OCI-LY7 (cell line): ENCODE measurements at regions not wholly inside any gene's neighbourhood (a gene's known extent, or its start where the extent isn't known, plus 50 kb on each side); places are given as distances from the start of the nearest gene placed in this dataset.

Source experiments
- CTCF ChIP-seq: fragments of 200-600 bp; sonication (generic); conservative IDR thresholded peaks from 2 replicates; pipeline ENCODE4 v1.5.1; 2014; ENCODE audit warnings: mild to moderate bottlenecking, antibody characterized with exemption, low read length, moderate library complexity, mixed read lengths
- EZH2phosphoT487 ChIP-seq: fragments of 200-600 bp; sonication (generic); IDR thresholded peaks from 2 replicates; pipeline ENCODE4 v1.6.1; 2018; ENCODE audit warnings: low read depth, borderline replicate concordance, mild to moderate bottlenecking, mixed run types, antibody characterized with exemption, low read length, moderate library complexity, mixed read lengths

GRCh38 chr9:22240619-22241018, 206.0 kb upstream of the DMRTA1 start:
- TF ChIP-seq CTCF, result no peak
- TF ChIP-seq EZH2phosphoT487, result no peak
